Epithelial cell of esophagus (primary cell): ENCODE measurements at regions not wholly inside any gene's neighbourhood (a gene's known extent, or its start where the extent isn't known, plus 50 kb on each side); places are given as distances from the start of the nearest gene placed in this dataset.
"Not testable (repeated sequence)": the region's sequence is repeated elsewhere in the genome, so short reads cannot be mapped to it uniquely, and the experiment has no call there.

ENCODE experiments used
- DNase-seq: peaks from one replicate; pipeline ENCODE4 v3.0.0; 2010; ENCODE audit warnings: low read depth
- H3K4me3 ChIP-seq: 2 replicates; pipeline ENCODE4 v1.5.1; 2011; ENCODE audit warnings: mild to moderate bottlenecking, low read length, control low read depth
- TF ChIP-seq, protein P1 (sequence below): IDR thresholded peaks from 2 replicates; pipeline ENCODE4 v1.5.1; 2011; ENCODE audit warnings: low read depth, mild to moderate bottlenecking, low read length, control low read depth, inconsistent platforms; ENCODE audit not compliant: insufficient read depth; ENCODE audit errors: missing control alignments

GRCh38 chr7:19919261-19920095, 146.1 kb upstream of the TMEM196 start:
- DNase-seq = no peak

DNA sequence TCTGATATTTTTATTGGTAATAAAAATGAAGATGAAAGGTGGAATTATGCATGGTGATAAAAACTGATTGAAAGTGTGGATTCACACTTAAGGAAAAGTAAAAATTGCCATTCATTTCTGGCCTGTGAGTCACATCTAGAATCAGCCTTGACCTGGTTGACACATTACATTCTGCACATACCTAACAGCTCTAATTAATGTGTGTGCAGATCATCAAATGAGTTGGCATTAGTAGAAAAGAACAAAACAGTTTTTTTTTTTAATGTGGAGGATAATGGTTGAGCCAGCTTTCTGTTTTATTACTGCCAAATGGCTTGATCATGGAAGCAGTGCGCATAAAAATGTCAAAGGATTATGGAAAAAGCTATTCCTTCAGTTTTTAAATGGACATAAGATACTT, 142.6 kb upstream of the TMEM196 start:
- TF ChIP-seq, protein P1, sequence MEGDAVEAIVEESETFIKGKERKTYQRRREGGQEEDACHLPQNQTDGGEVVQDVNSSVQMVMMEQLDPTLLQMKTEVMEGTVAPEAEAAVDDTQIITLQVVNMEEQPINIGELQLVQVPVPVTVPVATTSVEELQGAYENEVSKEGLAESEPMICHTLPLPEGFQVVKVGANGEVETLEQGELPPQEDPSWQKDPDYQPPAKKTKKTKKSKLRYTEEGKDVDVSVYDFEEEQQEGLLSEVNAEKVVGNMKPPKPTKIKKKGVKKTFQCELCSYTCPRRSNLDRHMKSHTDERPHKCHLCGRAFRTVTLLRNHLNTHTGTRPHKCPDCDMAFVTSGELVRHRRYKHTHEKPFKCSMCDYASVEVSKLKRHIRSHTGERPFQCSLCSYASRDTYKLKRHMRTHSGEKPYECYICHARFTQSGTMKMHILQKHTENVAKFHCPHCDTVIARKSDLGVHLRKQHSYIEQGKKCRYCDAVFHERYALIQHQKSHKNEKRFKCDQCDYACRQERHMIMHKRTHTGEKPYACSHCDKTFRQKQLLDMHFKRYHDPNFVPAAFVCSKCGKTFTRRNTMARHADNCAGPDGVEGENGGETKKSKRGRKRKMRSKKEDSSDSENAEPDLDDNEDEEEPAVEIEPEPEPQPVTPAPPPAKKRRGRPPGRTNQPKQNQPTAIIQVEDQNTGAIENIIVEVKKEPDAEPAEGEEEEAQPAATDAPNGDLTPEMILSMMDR = no peak
- peak; percentile 76 for DNase-seq
- no peak overlapping the region for H3K4me3 ChIP-seq

More at GRCh38 chr7:19919261-19920095, 146.1 kb upstream of the TMEM196 start:
- TF ChIP-seq, protein P1 = no peak
- no peak overlapping the region for H3K4me3 ChIP-seq

DNA sequence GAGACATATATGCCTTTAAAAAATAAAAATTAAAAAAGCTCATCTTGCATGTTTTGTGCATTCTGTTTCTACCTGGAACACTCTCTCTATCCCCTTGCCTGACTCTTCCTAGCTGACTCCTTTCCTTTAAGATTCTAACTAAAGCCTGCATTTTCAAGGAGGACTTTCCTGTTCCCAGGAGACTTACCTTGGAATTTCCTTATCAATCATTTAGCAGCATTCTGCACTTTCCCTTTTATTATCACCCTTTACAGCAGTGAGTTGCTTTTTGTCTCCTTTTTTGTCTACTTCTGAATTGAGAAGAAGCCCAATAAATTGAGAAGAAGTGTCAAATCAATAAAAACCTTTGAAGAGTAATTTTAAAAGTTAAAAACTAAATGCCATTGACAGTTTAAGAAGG, 142.2 kb upstream of the TMEM196 start:
- no peak for DNase-seq
- no peak overlapping the region for H3K4me3 ChIP-seq
- TF ChIP-seq, protein P1 = no peak

DNA sequence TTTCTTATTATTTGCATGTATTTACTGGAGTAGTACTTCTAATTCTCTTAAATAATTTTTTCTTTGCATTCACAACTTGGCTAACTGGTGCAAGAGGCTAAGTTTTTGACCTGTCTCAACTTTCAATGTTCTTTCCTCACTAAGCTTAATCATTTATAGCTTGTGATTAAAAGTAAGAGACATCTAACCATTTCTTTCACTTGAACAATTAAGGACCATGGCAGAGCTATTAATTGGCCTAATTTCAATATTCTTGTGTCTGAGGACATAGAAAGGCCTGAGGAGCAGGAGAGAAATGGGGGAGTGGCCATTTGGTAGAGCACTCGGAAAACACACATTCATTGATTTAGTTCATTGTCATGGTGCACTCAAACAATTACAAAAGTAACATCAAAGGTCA, 141.4 kb upstream of the TMEM196 start:
- no peak overlapping the region for H3K4me3 ChIP-seq
- no peak for DNase-seq
- TF ChIP-seq, protein P1 = no peak

DNA sequence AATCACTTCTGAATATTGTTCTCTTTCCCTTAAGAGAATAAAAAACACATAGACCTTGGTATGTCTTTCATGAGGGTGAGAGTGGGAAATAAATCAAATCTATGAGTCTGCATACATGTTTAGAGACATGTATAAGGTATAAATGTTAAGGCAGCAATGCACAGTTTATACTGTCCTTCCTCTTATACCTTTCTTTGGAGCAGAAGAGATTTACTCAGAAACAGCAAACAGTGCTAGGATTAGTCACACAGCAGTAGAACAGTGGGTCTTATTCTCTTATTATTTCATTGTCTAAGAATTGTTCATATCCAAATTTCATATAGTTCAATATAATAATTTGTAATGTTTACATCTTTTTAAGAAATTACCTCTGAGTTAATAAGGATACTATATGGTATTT, 126.7 kb upstream of the TMEM196 start:
- TF ChIP-seq, protein P1 = no peak
- no peak for DNase-seq
- H3K4me3 ChIP-seq = no peak overlapping the region

GRCh38 chr7:19899529-19899928, 126.1 kb upstream of the TMEM196 start:
- TF ChIP-seq, protein P1 = no peak
- no peak overlapping the region for H3K4me3 ChIP-seq
- DNase-seq = peak; percentile 10

GRCh38 chr7:19882893-19883292, 109.5 kb upstream of the TMEM196 start:
- DNase-seq, H3K4me3 ChIP-seq: not testable (repeated sequence)
